GM20431 (cell line): ENCODE measurements at regions not wholly inside any gene's neighbourhood (a gene's known extent, or its start where the extent isn't known, plus 50 kb on each side); places are given as distances from the start of the nearest gene placed in this dataset.

Source experiments
- in situ Hi-C: fragments of 300-500 bp; cut with MseI, MboI; formaldehyde crosslinking; loops from one replicate; pipeline ENCODE4 v1.15.0; 2020; ENCODE audit warnings: low sequenced_read_pairs; ENCODE audit not compliant: unreplicated experiment

DNA sequence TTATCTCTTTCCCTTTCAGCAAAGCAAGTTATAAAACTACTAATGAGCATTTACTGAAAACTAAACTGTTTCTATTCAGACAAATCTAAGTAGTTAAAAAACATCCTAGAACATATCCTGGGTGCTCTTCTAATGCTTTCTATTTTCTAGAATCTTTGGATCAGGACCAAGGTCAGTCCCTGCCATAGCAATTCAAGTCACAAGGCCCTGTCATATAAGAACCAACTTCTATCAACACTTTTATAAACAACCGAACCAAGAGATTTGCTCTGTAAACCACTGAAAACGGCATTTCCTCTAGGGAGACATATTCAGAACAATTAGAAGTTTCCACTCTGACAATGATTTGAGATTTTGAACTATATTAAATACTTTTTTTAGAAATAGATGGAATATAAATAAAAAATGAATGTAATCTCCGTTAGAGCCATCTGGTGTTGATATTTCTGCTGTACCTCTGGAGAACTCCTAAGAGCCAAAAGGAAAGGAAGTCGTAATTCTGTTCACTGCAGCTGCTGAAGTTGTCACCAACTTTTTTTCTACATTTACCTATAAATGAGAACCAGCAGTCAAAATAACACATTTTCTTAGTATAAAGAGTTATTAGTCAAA, 51.4 kb upstream of the LGSN start:
- in situ Hi-C loops: loop anchor here (25.0 kb wide), 1 partner anchor 191 kb away; the partner anchor contains the start of genes LOC128125822 and PTP4A1

DNA sequence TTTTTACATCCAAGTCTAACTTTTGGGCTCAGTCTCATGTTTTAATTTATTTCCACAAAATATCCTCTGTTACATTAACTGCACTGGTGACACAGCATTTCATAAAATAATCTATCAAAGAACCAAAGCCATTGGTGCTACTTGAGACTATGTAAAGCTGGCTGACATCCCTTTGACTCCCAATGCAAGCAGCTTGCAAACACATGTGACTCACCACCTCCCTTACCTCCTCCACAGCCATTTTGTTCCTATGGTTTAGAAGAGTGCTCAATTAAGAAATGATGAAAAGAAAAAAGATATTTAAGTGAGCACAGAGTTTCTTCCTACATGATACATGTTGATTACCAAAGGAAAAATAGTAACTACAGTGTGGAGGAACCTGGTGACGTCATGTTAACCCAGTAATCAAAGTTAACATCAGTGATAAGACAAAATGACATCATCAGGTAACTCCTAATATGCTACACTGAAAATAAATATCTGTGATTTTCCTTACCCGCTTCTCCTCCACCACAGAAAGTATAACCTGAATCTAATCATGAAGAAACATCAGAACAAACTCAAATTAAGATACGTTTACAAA, 53.3 kb upstream of the LGSN start:
- in situ Hi-C loops: loop anchor here (25.0 kb wide), 1 partner anchor 189 kb away; the partner anchor contains the start of genes LOC128125822 and PTP4A1

DNA sequence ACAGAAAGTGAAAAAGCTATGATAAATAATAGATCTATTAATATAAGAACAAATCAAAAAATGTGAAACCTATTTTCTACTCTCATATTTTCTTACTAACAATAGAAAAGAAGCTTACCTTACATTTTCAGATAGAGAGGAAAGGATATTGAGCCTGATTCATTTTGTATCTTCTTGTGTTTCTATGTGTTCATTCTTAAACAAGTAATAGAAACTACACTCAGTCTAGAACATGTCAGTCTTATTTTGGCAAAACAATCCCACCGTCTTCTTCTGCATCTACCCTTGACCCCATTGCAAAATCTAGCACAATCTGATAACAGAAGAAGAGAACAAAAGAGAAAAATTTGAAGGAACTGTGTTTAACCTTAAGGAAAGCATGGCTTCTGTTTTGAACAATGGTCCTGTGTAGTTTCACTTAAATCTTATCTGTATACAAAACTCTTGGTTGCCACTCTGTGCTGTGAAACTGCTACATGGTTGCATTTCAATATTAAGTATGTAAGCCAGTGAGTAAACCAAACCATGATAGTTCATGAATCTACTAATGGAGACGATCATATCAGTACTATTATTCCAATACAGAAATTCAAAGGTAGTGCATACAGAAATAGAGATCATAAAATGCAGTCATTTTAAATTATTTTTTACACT, 69.5 kb upstream of the LGSN start:
- in situ Hi-C loops: no loop called here

DNA sequence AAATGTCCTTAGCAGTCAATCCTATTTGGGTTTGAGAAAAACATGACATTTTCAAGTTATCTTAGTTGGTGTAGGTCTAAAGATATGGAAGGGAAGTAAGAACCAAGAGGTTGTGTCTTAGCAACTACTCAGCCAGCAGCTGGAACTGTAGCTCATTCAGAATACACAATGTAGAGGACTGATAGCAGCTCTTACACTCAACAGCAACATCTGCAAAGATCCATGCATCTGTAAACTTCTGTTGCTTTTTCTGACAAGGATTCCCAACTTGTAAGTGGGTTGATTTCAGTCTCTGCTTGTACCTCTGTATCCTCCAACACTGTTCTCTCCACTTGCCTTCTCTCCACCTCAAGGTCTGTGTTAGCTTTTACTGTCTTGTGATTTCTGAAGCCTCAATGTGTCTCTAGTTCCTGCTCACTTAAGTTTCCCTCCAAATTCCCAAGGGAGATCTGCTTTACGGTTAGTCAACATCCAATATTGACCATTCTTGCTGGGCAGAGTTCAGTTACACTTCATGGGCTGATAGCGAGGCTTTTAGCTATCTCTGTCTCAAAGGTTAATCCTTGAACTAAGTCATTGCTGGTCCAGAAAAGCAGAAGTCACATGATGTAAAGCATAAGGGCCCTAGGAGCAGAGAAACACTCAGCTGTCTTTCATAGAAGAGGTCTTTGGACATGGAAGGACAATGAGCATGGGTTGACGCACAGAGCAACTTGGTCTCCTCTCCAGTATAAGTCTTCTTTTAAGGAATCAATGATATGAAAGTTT, 71.6 kb upstream of the LGSN start:
- in situ Hi-C loops: no loop called here

DNA sequence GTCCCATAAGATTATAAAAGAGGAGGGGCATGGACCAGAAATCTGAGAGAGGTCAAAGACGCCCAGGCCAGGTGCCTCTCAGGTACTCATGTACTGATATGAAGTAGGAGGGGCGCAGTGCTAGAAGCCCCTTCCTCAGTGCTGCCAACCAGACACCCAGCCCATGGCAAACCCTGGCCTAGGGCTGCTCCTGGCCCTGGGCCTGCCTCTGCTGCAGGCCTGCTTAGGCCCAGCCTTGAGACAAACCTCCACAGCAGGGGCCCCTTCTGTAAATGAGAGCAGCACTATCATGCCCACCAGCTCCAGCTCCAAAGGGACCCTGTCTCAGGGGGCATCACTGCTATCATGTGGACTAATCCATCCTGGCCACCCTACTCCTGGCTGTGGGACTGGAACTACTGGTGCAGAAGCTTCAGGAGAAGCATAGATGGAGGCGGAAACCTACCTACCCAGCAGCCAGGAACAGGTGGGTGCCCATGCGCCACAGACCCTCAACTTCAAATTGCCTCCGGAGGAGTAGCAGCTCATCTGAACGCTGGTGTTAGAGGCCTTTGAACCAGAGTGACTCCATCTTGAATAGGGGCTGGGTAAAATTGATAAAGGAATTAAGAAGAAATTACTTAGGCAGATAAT, 72.4 kb upstream of the LGSN start:
- in situ Hi-C loops: no loop called here

DNA sequence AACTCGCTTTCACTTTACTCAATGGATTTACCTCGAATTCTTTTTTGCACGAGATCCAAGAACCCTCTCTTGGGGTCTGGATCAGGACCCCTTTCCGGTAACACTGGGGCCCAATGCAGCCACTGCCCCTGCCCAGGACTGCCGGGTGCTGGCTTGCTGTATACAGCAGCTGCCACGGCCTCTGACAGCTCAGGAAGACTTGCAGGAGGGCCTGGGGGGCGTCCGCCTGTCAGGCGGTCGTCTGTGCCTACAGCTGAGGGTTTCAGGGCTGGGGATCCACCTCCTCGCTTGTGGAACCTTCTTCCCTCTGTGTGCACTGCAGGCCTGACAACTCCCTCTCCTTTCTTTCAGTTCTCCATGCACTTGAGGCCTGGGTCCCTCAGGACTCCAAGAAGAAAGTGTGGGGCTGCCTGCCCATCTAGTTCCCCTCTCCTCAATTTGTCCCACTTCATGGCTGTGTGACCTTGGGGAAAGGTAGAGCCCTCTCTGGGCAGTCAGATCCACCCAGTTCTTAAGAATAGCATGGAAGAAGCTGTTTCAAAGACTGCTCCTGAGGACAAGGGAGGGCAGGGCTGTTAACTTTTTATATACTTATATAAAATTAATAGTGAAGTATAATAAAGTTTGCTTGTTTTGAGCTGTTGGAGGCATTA, 75.0 kb upstream of the LGSN start:
- in situ Hi-C loops: no loop called here

DNA sequence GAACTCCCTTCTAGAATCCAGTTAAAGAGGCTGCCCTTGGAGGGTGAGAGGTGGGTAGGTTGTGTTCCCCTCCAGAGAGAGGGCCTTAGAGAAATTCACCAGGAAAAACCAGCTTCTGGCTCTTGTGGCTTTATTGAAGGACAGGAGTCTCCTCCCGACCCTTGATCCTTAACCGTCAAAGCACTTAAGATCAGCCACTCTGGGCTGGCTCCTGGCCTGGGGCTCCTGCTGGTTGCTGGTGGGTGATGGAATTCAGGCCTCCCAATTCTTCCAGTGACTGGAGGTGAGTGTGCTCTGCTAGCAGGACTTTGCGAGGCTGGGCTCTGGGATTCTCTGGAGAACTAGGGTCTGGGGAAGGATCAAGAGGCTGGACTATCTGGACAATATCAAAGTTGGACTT, 75.6 kb upstream of the LGSN start:
- in situ Hi-C loops: no loop called here

DNA sequence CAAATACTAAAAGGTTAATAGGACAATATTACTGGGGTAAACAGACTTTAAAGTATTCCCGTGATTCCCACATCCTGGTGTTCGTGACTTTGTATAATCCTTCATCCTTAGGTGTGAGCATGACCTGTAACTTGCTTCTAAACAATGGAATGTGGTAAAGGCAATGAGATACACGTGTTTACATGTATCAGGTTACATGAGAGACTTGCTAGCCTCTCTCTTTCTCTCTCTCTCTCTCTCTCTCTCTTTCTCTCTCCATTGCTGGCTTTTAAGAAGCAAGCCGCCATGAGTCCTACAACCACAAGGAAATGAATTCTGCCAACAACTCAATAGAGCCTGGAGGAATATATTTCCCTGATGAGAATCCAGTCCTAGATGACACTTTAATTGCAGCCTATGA, 83.9 kb upstream of the LGSN start:
- in situ Hi-C loops: no loop called here

DNA sequence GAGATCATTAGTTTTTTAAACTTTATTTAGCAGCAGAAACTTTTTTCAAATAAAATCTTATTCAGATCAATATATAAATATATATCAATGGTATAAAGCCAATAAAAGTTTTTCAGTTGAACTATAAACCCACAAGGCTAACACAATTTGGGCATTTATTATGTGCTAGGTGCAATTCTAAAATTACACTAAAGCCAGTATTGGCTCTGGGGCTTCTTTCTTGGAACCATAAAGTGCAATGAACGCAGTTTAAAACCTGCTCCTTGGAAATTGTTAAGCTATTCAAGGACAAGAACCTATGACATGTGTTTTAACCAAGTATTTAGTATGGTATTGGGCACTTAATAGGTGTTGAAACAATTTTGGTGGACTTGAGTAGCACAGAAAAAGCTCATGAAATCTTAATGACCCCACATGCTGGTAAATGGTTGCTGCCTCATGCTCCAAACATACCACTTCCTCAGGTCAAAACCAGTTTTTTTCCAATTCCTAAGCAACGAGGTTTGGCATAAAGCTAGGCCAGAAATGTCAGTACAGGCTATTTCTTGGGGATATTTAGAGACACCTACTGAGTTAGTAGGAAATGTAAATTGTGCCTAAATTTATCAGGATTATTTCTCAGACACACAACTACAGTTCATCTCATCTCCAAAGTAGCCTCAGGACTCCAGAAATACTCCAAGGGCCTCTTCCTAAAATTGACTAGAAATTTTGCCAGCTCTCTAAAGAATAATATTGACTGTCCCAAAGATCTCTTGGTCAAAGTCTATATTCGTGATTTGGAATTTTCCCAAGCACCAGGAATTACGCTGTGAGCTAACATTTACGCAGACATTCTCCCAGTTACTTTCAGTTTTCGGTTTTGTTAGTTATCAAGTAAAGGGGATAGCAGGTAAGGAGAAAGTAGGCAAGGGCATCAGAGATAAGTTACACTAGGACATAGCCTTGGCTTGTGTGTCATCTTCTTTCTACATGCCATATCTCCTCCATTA, 90.9 kb upstream of the LGSN start:
- in situ Hi-C loops: no loop called here

DNA sequence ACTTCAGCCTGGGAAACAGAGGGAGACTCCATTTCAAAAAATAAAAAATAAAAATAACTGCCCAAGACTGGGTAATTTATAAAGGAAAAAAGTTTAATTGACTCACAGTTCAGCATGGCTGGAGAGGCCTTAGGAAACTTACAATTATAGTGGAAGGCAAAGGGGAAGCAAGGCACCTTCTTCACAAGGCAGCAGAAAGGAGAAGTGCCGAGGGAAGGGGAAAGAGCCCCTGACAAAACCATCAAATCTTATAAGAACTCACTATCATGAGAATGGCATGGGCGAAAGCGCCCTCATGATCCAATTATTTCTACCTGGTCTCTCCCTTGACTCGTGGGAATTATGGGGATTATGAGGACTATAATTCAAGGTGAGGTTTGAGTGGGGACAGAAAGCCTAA, 95.5 kb upstream of the LGSN start:
- in situ Hi-C loops: no loop called here

DNA sequence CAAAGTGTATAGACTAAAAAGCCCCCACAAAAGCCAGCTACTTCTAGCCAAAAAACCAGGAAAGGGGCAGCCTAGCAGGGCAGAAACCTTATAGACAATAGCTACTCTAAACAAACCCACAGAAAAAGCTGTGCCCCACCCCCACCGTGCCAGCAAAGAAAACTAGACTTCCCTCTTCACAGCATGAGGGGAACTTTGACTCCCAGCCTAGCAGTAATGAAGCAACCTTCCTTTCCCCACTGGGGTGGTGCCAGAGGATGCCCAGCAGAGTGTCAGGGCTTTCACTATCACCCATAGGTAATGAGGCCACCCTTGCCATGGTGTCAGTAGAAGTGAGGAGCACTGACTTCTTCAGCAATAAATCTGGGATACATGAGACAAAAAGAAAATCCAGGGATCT, 99.0 kb upstream of the LGSN start:
- in situ Hi-C loops: no loop called here

DNA sequence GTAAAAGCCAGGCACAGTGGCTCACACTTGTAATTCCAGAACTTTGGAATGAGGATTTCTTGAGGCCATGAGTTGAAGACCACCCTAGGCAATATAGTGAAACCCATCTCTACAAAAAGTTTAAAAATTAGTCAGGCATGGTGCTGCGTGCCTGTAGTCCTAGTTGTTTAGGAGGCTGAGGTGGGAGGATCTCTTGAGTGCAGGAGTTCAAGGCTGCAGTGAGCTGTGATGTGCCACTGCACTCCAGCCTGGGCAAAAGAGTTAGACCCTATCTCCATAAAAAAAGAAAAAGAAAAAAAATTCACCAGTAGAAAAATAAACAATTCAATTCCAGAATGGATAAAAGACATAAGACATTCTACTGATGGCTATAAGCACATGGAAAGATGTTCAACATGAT, 104.9 kb upstream of the LGSN start:
- in situ Hi-C loops: no loop called here

DNA sequence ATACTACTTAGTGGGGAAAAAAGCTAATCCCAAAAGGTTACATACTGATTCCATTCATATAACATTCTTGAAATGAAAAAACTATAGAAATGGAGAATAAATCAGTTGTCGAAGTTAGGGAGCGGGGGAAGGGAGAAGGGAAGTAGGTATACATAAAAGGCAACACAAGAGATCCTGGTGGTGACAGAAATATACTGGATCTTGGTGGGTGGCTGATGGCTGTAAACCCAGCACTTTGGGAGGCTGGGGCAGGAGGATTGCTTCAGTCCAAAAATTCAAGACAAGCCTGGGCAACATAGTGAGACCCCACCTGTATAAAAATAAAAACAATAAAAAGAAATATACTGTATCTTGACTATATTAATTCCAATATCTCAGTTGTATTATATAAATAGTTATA, 105.7 kb upstream of the LGSN start:
- in situ Hi-C loops: no loop called here

DNA sequence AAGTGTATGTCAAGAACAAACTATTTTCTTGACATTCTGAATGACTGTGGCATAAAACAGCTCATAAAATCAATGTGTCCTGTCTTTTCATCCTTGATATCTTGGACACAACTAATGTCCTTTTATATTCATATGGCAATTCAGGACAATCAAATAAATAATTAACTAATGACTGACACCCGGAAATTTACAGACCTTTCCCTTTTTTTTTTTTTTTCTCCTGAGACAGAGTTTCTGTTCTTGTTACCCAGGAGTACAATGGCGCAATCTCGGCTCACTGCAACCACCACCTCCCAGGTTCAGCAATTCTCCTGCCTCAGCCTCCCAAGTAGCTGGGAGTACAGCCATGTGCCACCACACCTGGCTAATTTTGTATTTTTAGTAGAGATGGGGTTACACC, 107.1 kb upstream of the LGSN start:
- in situ Hi-C loops: no loop called here

DNA sequence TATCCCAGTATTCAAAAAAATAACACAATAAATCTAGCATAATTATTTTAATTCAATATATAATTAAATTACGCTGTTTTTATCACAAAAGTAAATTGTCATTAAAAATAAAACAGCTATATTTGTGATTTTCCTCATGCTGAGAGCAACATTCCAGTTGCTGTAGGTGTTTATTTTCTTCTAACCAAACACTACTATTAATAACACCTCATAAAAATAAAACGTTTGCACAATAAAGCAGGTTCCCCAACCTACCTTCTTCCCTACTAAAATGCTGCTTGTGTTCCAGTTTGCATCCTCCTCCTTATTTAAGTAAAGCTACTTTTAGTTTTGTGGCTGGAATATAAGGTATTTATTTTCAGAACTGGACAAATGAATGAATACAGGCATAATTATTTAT, 108.2 kb upstream of the LGSN start:
- in situ Hi-C loops: no loop called here

DNA sequence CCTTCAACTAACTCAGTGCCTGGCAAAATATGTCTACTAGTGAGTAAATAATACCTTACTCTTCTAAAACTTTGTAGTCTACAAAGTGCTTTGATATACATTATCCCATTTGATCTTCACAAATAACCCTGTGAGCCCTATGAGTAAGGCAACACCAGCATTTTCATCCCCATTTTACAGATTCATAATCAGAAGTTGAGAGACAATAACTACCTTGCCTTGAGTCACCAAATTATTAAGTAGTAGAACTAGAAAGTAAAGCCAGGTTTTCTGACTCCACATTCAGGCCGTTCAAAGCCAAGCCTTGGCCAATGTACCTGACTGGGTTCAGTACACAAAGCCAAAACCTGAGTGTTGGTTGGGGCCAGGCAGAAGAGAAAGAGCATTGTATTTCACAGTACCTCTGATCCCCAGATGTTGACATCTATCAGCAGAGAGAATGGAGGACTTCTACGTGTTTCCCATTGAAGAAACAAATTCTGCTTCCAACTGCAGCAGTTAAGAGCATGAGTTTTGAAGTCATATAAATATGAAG, 111.3 kb upstream of the LGSN start:
- in situ Hi-C loops: no loop called here

DNA sequence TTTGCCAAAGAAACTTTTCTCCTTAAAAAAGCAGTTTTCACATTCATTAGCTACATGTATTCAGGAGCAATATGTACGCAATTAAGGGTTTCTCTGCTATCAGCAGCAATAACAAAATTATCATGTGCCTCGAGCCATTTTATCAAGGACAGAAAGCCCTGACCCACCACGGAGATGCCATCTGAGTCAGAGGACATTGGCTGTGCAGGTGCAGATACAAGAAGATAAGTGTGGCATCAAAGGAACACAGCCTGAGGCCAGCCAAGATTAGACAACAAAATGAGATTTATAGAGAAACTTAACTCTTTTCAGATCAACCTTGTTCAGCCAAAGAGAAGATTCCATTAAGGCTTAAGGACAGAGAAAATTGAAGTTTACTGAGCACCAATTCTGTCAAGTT, 115.2 kb upstream of the LGSN start:
- in situ Hi-C loops: no loop called here

DNA sequence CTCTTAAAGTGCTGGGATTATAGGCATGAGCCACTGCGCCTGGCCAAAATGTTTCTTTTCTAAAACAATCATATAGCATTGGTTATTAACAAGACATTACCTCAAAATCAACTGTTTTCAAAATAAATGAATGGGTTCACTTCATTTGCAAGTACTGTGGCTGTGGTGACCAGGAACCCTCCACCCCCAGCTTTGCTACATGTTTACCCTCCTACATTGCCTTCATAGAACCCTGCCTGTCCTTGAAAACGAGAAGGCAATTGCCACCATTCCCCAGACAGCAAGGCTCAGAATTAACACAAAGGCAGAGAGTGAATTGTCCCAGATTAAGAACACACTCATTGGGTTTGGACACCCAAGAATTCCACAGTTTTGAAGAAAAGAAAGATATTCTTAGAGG, 116.6 kb upstream of the LGSN start:
- in situ Hi-C loops: no loop called here

DNA sequence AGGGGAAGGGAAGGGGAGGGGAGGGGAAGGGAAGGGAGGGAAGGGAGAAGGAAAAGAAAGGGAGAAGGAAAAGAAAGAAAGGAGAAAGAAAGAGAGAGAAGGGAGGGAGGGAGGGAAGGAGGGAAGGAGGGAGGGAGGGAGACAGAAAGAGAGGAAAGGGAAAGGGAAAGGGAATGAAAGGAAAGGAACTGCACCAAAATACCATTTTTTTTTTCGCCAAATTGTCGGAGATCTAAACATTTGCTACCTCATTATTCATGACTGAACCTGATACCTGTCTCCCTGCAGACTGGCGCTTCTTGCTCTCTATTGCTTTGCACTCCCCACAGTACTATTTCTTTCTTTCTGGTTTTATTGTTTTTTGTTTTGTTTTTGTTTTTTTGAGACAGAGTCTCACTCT, 117.3 kb upstream of the LGSN start:
- in situ Hi-C loops: no loop called here
